H1 (cell line): ENCODE measurements at regions not wholly inside any gene's neighbourhood (a gene's known extent, or its start where the extent isn't known, plus 50 kb on each side); places are given as distances from the start of the nearest gene placed in this dataset.

ENCODE experiments used
- CTCF ChIA-PET: fragments of 300-600 bp; sonication (Branson Sonifier 250); formaldehyde crosslinking; loops from one replicate; lab custom pipeline; 2021; ENCODE audit not compliant: partially characterized antibody; lab: Charles Lee
- POLR2A ChIA-PET: fragments of 300-600 bp; sonication (Branson Sonifier 250); formaldehyde crosslinking; loops from one replicate; lab custom pipeline; 2021; ENCODE audit warnings: inconsistent platforms; ENCODE audit not compliant: partially characterized antibody; lab: Charles Lee
- DNase-seq, 2 experiments: peaks; one replicate each; pipeline versions ENCODE4 v3.0.0 to v3.0.0-alpha.2; 2010 to 2022; ENCODE audit warnings: low spot score in 2 of 2, low read depth in 1 of 2, mixed read lengths in 1 of 2
- FAIRE-seq: peaks from 2 replicates; lab custom pipeline; 2011; peaks lifted over from hg19 to GRCh38; lab: Jason Lieb, UNC
- H2AFZ ChIP-seq: 2 replicates; pipeline ENCODE4 v1.8.1; 2012; ENCODE audit warnings: low read length, inconsistent platforms
- H2AK5ac ChIP-seq: 2 replicates; pipeline ENCODE4 v1.6.1; 2013; ENCODE audit warnings: low read depth, low read length
- H2BK120ac ChIP-seq: replicated peaks from 2 replicates; pipeline ENCODE3; 2013; ENCODE audit warnings: low read depth, low read length, inconsistent platforms
- H2BK12ac ChIP-seq: 2 replicates; pipeline ENCODE4 v1.6.1; 2013; ENCODE audit warnings: low read depth, low read length
- H2BK15ac ChIP-seq: 2 replicates; pipeline ENCODE4 v1.6.1; 2013; ENCODE audit warnings: low read length
- H2BK20ac ChIP-seq: 2 replicates; pipeline ENCODE4 v1.6.1; 2013; ENCODE audit warnings: low read length
- H2BK5ac ChIP-seq: 2 replicates; pipeline ENCODE4 v1.6.1; 2013; ENCODE audit warnings: low read depth, low read length
- H3K14ac ChIP-seq: 2 replicates; pipeline ENCODE4 v1.6.1; 2013; ENCODE audit warnings: inconsistent platforms; ENCODE audit not compliant: insufficient read length
- H3K18ac ChIP-seq: 2 replicates; pipeline ENCODE4 v1.6.1; 2013; ENCODE audit warnings: low read length; ENCODE audit errors: extremely low read depth
- H3K23ac ChIP-seq: 2 replicates; pipeline ENCODE4 v1.6.1; 2013; ENCODE audit warnings: inconsistent platforms; ENCODE audit not compliant: insufficient read length
- H3K23me2 ChIP-seq: 2 replicates; pipeline ENCODE4 v1.6.1; 2013; ENCODE audit warnings: low read depth, low read length
- H3K27ac ChIP-seq: 2 replicates; pipeline ENCODE4 v1.6.1; 2011; ENCODE audit warnings: low read depth, low read length, inconsistent platforms
- H3K27me3 ChIP-seq, 4 experiments: replicated peaks in 1 of 4; 1 replicate in 1 of 4; 2 replicates in 3 of 4; pipeline versions ENCODE4 v1.6.1 to v1.8.1; 2011 to 2013; ENCODE audit warnings: low read length in 3 of 4, mild to moderate bottlenecking in 3 of 4, inconsistent platforms in 2 of 4, mixed read lengths in 2 of 4, moderate library complexity in 1 of 4; ENCODE audit not compliant: control insufficient read depth in 3 of 4, insufficient read depth in 3 of 4; ENCODE audit errors: extremely low read depth in 1 of 4
- H3K36me3 ChIP-seq, 4 experiments: 2 replicates each; pipeline versions ENCODE4 v1.6.1 to v1.8.1; 2011 to 2013; ENCODE audit warnings: mild to moderate bottlenecking in 4 of 4, low read length in 3 of 4, moderate library complexity in 2 of 4, control low read depth in 1 of 4, inconsistent platforms in 1 of 4; ENCODE audit not compliant: insufficient read depth in 4 of 4, control insufficient read depth in 2 of 4
- H3K4ac ChIP-seq: replicated peaks from 2 replicates; pipeline ENCODE3; 2013; ENCODE audit warnings: low read length, low read depth, mixed read lengths, inconsistent platforms; ENCODE audit not compliant: insufficient read length
- H3K4me1 ChIP-seq, 4 experiments: replicated peaks in 1 of 4; 1 replicate in 1 of 4; 2 replicates in 3 of 4; pipeline versions ENCODE4 v1.6.1 to v1.8.1; 2011 to 2013; ENCODE audit warnings: low read length in 3 of 4, inconsistent platforms in 2 of 4, mixed read lengths in 1 of 4; ENCODE audit not compliant: insufficient read depth in 4 of 4, control insufficient read depth in 3 of 4
- H3K4me2 ChIP-seq, 2 experiments: 2 replicates each; pipeline versions ENCODE4 v1.6.1 to v1.8.1; 2011 to 2013; ENCODE audit warnings: low read depth in 2 of 2, low read length in 2 of 2, control low read depth in 1 of 2, inconsistent platforms in 1 of 2, mild to moderate bottlenecking in 1 of 2; ENCODE audit not compliant: insufficient read depth in 1 of 2
- H3K4me3 ChIP-seq, 4 experiments: fragments of 200-600, 300-600 bp in 1 of 4; sonication (generic), shearing (Covaris generic), sonication (Bioruptor Twin) in 1 of 4; 2 replicates each; pipeline versions ENCODE4 v1.5.1 to v1.8.1; 2011 to 2016; ENCODE audit warnings: low read length in 4 of 4, low read depth in 3 of 4, control low read depth in 2 of 4, inconsistent platforms in 2 of 4, mild to moderate bottlenecking in 2 of 4, mixed read lengths in 1 of 4, moderate library complexity in 1 of 4; ENCODE audit not compliant: insufficient read depth in 2 of 4; ENCODE audit errors: extremely low read depth in 1 of 4
- H3K56ac ChIP-seq: replicated peaks from 2 replicates; pipeline ENCODE3; 2013; ENCODE audit warnings: low read depth, mild to moderate bottlenecking, mixed read lengths, low read length, inconsistent platforms; ENCODE audit not compliant: insufficient read length
- H3K79me1 ChIP-seq: 2 replicates; pipeline ENCODE4 v1.6.1; 2013; ENCODE audit warnings: low read depth, low read length, control low read depth
- H3K79me2 ChIP-seq, 2 experiments: 2 replicates each; pipeline versions ENCODE4 v1.6.1 to v1.8.1; 2012 to 2013; ENCODE audit warnings: low read length in 2 of 2, mild to moderate bottlenecking in 2 of 2, inconsistent platforms in 1 of 2; ENCODE audit not compliant: insufficient read depth in 2 of 2, control insufficient read depth in 1 of 2
- H3K9ac ChIP-seq, 4 experiments: replicated peaks in 1 of 4; 1 replicate in 1 of 4; 2 replicates in 3 of 4; pipeline versions ENCODE4 v1.6.1 to v1.8.1; 2011 to 2013; ENCODE audit warnings: low read depth in 3 of 4, low read length in 3 of 4, control low read depth in 2 of 4, mild to moderate bottlenecking in 2 of 4, moderate library complexity in 2 of 4, inconsistent platforms in 1 of 4; ENCODE audit errors: extremely low read depth in 1 of 4
- H3K9me3 ChIP-seq, 2 experiments: 2 replicates each; pipeline versions ENCODE4 v1.6.1 to v1.8.1; 2012 to 2013; ENCODE audit warnings: mild to moderate bottlenecking in 2 of 2, moderate library complexity in 2 of 2, control low read depth in 1 of 2, inconsistent platforms in 1 of 2, low read depth in 1 of 2, low read length in 1 of 2, mixed read lengths in 1 of 2; ENCODE audit not compliant: insufficient read depth in 2 of 2
- H4K20me1 ChIP-seq, 2 experiments: replicated peaks in 1 of 2; 2 replicates each; pipeline versions ENCODE3 to v1.8.1; 2011 to 2013; ENCODE audit warnings: inconsistent platforms in 2 of 2, low read length in 2 of 2, mild to moderate bottlenecking in 1 of 2; ENCODE audit not compliant: insufficient read depth in 2 of 2, control insufficient read depth in 1 of 2
- H4K5ac ChIP-seq: 2 replicates; pipeline ENCODE4 v1.6.1; 2013; ENCODE audit warnings: low read length, low read depth, mixed read lengths, inconsistent platforms; ENCODE audit not compliant: insufficient read length
- H4K8ac ChIP-seq: 2 replicates; pipeline ENCODE4 v1.8.0; 2013; ENCODE audit warnings: mild to moderate bottlenecking, moderate library complexity, low read length, inconsistent platforms; ENCODE audit not compliant: insufficient read depth; ENCODE audit errors: extremely low read depth
- H4K91ac ChIP-seq: replicated peaks from 2 replicates; pipeline ENCODE3; 2013; ENCODE audit warnings: low read length, mixed read lengths, inconsistent platforms; ENCODE audit not compliant: insufficient read length
- ATF3 ChIP-seq: IDR thresholded peaks from 2 replicates; pipeline ENCODE4 v1.6.1; 2011; ENCODE audit warnings: low read depth, mild to moderate bottlenecking, low read length; ENCODE audit not compliant: insufficient read depth
- CBX8 ChIP-seq: fragments of 300-800, 300-1000 bp; sonication (generic); IDR thresholded peaks from 2 replicates; pipeline ENCODE4 v1.7.1; 2016; ENCODE audit warnings: low read depth, low read length, borderline replicate concordance
- CTCF ChIP-seq, 3 experiments: IDR thresholded peaks; 1 replicate in 2 of 3; 2 replicates in 1 of 3; pipeline versions ENCODE4 v1.5.1 to v1.6.1; 2011; ENCODE audit warnings: low read length in 3 of 3, mild to moderate bottlenecking in 3 of 3, inconsistent platforms in 2 of 3, low read depth in 1 of 3, moderate library complexity in 1 of 3; ENCODE audit not compliant: insufficient read depth in 1 of 3; ENCODE audit errors: control extremely low read depth in 1 of 3
- EP300 ChIP-seq, 2 experiments: IDR thresholded peaks; 1 replicate in 1 of 2; 2 replicates in 1 of 2; pipeline ENCODE4 v1.6.1; 2011 to 2012; ENCODE audit warnings: low read depth in 2 of 2, low read length in 2 of 2, mild to moderate bottlenecking in 2 of 2, borderline replicate concordance in 1 of 2, inconsistent platforms in 1 of 2, moderate library complexity in 1 of 2
- KDM1A ChIP-seq: fragments of 200-600, 300-600 bp; sonication (generic); IDR thresholded peaks from 2 replicates; pipeline ENCODE4 v1.7.1; 2016; ENCODE audit warnings: mild to moderate bottlenecking, low read length, borderline replicate concordance
- MAX ChIP-seq: IDR thresholded peaks from 2 replicates; pipeline ENCODE4 v1.6.1; 2012; ENCODE audit warnings: inconsistent platforms
- SIN3A ChIP-seq, 2 experiments: IDR thresholded peaks in 1 of 2; conservative IDR thresholded peaks in 1 of 2; 2 replicates each; pipeline ENCODE4 v1.6.1; 2011 to 2012; ENCODE audit warnings: low read length in 2 of 2, improper control_type of control experiment in 1 of 2, low read depth in 1 of 2, mild to moderate bottlenecking in 1 of 2
- TEAD4 ChIP-seq: IDR thresholded peaks from 2 replicates; pipeline ENCODE4 v1.6.1; 2012; ENCODE audit warnings: low read depth, low read length, inconsistent platforms, mixed read lengths
- WGBS, 2 experiments: shearing (Covaris generic) in 1 of 2; methylation state at CpG; one replicate each; pipeline versions ENCODE4 v1.1.6 to v1.1.7; 2013 to 2015; ENCODE audit warnings: low lambda C conversion rate in 2 of 2, mixed read lengths in 2 of 2, inconsistent platforms in 1 of 2, low coverage in 1 of 2, missing lambda C conversion rate in 1 of 2; ENCODE audit not compliant: insufficient replicate concordance in 2 of 2, insufficient coverage in 1 of 2, insufficient read length in 1 of 2; ENCODE audit errors: extremely low coverage in 1 of 2, missing lambda C conversion rate in 1 of 2; 5-methylcytosine and 5-hydroxymethylcytosine counted together

- H3K4me3 ChIP-seq = no peak overlapping the region
- no peaks in the 10 kb centered on the region for H3K27me3 ChIP-seq
- H3K4me2 ChIP-seq = no peak overlapping the region
- H2BK15ac ChIP-seq = no peak overlapping the region
- no peak overlapping the region for H2BK12ac ChIP-seq
- H3K27ac ChIP-seq = no peak overlapping the region
- no peak overlapping the region for H2AK5ac ChIP-seq
- no peak overlapping the region for H4K91ac ChIP-seq
- ChIA-PET POLR2A (interaction anchor here (0.7 kb wide), 1 partner anchor 1360 kb away, joined by 3 read pairs; no protein-coding TSS in a partner anchor), CTCF (interaction anchor here (0.8 to 1.7 kb wide), 4 partner anchors 11 to 701 kb away, joined by 3 to 5 read pairs (median 4); no protein-coding TSS in a partner anchor)
- H3K79me2 ChIP-seq = no peaks in the 10 kb centered on the region
- H2BK120ac ChIP-seq = no peak overlapping the region
- FAIRE-seq (no peak), DNase-seq (no peak)
- no peak overlapping the region for H2BK5ac ChIP-seq
- no peak overlapping the region for H3K56ac ChIP-seq
- H3K23ac ChIP-seq = no peak overlapping the region
- no peak overlapping the region for H2AFZ ChIP-seq
- H2BK20ac ChIP-seq = no peak overlapping the region
- no peaks in the 10 kb centered on the region for H4K20me1 ChIP-seq
- H4K5ac ChIP-seq = no peak overlapping the region
- H3K9me3 ChIP-seq = no peaks in the 10 kb centered on the region
- no peaks in the 10 kb centered on the region for H3K23me2 ChIP-seq
- no peak overlapping the region for H3K18ac ChIP-seq
- H3K4me1 ChIP-seq = no peaks in the 10 kb centered on the region
- H3K4ac ChIP-seq = no peak overlapping the region
- no peaks in the 10 kb centered on the region for H3K36me3 ChIP-seq
- WGBS, 2 experiments = 73% methylated on average over 3 of the region's 3 CpGs; no CpG with 5 or more reads in 1 of the 2 experiments
- H3K9ac ChIP-seq = no peak overlapping the region
- H3K14ac ChIP-seq = no peak overlapping the region
- no peaks in the 10 kb centered on the region for H3K79me1 ChIP-seq
- no peak overlapping the region for H4K8ac ChIP-seq
- no peak for TF ChIP-seq EP300 (IDR thresholded peaks at IDR 0.05; ENCODE audit: borderline replicate concordance in 1 of 2, low read depth in 2 of 2, low read length in 2 of 2)
- no peak for TF ChIP-seq MAX
- no peak for TF ChIP-seq KDM1A
- TF ChIP-seq TEAD4 = no peak
- TF ChIP-seq SIN3A (conservative IDR thresholded peaks at IDR 0.05 in 1 of 2, IDR thresholded peaks at IDR 0.05 in 1 of 2; ENCODE audit: low read depth in 1 of 2, low read length in 2 of 2) = no peak
- no peak for TF ChIP-seq CTCF (IDR thresholded peaks at IDR 0.05; ENCODE audit: control extremely low read depth in 1 of 3, insufficient read depth in 1 of 3, low read depth in 1 of 3, low read length in 3 of 3)
- no peak for TF ChIP-seq CBX8
- TF ChIP-seq ATF3 = no peak
These were observed 452.5 kb downstream of the FUT8 start for GRCh38 chr14:65864984-65865383.
